HK-2 (cell line): ENCODE measurements at regions not wholly inside any gene's neighbourhood (a gene's known extent, or its start where the extent isn't known, plus 50 kb on each side); places are given as distances from the start of the nearest gene placed in this dataset.

Experiments used
- DNase-seq: peaks from one replicate; pipeline ENCODE4 v3.0.0-alpha.2; 2018; ENCODE audit not compliant: unreplicated experiment

- DNase-seq: peak; percentile 1
Measured at GRCh38 chr5:68709239-68709638, 384.6 kb upstream of the SLC30A5 start.

DNA sequence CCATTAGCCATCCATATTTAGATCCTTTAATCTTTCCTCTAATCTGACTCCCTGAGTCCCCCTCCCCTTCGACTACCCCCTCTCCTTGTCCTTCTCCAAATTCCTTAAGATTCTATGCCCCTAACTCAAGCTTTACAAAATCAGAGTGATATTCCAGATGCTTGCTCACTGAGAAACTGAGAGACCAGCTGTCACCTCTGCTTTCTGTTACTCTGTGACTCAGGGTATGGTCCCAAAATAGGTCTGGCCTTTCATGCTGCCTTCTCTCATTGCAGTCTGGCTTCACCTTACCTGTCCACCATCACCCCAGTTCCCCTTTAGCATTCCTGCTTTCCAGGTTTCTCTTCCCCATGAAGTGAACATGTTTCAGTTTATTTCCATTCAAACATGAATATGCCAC is 383.3 kb upstream of the SLC30A5 start:
- DNase-seq: no peak

GRCh38 chr5:68711293-68712200 is 382.3 kb upstream of the SLC30A5 start:
- peak; percentile 17 for DNase-seq

DNA sequence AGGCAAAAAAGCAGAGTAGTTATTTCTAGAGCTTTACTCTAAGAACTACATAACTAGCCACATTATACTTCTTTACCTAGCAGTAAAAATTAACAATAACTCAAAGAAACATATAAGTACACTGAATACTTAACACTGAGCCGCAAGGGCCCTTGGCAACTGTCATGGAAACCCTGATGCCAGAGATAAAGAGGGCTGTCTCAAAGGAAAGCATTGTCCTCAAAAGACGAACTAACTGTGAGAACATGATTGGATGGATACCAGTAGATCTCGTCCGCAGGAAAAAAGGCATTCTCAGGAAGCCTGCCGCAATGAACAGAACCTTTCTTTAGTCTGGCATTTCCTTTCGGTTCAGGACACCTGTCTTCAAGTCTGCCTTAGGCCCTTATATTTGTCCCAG is 379.0 kb upstream of the SLC30A5 start:
- DNase-seq: no peak

- DNase-seq: no peak
Measured at GRCh38 chr5:68720884-68721610, 372.8 kb upstream of the SLC30A5 start.

GRCh38 chr5:68722357-68722756 is 371.5 kb upstream of the SLC30A5 start:
- DNase-seq: no peak

GRCh38 chr5:68725905-68726683 is 367.7 kb upstream of the SLC30A5 start:
- no peak for DNase-seq

- no peak for DNase-seq
Measured at GRCh38 chr5:68727931-68728330, 365.9 kb upstream of the SLC30A5 start.

DNA sequence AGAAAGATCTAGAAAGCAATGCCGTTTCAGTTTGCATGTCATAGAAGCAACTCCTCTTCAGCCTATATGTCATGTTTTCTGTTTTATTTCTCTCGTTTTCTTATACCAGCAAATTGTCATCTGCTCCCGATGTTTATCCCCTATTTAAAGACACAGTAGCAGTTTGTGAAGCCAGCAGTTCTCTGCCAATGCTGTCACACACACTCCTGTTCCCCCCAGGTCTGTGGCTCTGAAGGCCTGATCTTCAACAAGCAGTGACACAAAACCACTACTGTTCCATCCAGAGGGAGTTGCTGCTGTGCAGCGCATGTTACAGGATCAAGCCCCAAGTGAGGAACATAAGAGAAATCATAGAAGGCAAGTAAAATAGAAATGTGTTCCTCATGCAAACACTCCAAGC is 364.1 kb upstream of the SLC30A5 start:
- no peak for DNase-seq

GRCh38 chr5:68730220-68730978 is 363.4 kb upstream of the SLC30A5 start:
- peak; percentile 5 for DNase-seq

- no peak for DNase-seq
Measured at GRCh38 chr5:68730979-68731654, 362.7 kb upstream of the SLC30A5 start.

DNA sequence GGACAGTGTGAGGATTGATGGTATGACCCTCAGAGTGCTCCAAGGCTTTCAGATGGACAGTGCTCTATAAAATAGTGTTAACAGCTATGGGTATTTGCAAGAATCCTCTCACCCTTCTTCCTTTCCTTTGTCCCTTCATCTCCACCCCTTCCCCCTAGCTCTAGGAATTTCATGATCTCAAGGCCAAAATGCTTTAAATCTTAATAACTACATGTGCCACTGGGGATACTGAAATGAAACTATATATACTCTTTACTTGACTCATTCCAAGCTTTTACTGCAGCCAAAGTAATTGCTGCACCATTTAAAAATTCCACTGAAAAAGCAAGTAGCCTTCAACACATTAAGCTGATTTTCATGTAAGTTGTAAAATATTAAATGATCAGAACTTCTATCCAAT is 361.6 kb upstream of the SLC30A5 start:
- DNase-seq: no peak

- DNase-seq: no peak
Measured at GRCh38 chr5:68734781-68735180, 359.0 kb upstream of the SLC30A5 start.

GRCh38 chr5:68738236-68738635 is 355.6 kb upstream of the SLC30A5 start:
- DNase-seq: no peak

DNA sequence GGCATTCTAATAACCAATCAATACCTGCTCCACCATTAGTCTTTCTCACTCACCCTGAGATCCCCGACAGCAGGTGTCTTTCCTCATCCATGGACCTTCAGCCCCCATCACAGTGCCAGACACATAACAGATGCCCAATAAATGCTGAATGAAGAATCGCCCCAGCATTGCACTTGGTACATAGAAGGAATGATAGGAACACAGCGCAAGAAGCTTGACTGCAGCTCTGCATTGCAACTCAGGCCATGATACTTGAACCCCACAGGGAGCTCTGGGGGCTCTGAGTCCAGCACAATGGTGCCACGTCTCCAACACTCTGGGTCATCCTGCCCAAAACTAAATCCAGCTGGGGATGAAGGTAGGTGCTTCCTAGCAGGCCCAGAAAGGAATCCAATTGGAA is 355.0 kb upstream of the SLC30A5 start:
- no peak for DNase-seq

DNA sequence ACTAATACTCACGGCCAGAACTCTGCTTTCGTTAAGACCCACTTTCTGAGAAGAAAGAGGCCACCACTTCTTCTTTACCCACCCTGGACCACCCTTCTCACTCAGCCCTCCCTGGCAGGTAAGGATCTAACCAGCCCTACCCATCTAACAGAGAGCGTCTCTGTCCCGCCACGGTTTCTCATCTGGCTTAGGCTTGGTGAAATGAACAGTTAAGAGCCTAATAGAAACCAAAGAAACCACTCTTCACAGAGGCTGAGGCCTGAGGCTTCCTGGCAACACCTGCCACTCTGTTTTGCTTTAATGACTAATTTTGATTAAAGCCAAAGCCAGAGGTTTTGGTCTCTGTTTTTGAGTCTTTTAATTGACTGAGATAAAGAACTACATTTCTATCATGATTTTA is 354.1 kb upstream of the SLC30A5 start:
- DNase-seq: no peak

- no peak for DNase-seq
Measured at GRCh38 chr5:68740226-68740910, 353.4 kb upstream of the SLC30A5 start.

DNA sequence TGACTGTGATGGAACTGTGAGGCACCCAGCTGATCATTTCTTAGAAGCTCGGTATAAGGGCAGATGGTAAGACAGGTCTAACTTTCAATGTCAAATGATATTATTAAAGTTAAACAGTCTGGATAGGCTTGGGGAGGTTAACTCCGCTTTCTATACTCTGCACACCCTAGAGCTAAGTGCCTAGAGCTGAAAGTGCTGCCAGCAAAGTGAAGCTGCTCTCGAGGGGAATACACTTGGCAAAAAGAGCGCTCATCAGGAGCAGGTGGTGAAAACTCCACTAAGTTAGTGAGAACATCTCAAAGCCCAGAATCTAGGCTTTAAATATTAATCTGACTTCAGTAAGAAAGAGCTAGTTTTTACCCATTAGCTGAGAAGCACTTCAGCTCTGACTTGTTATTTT is 349.6 kb upstream of the SLC30A5 start:
- DNase-seq: no peak

GRCh38 chr5:68745448-68745847 is 348.4 kb upstream of the SLC30A5 start:
- DNase-seq: no peak

DNA sequence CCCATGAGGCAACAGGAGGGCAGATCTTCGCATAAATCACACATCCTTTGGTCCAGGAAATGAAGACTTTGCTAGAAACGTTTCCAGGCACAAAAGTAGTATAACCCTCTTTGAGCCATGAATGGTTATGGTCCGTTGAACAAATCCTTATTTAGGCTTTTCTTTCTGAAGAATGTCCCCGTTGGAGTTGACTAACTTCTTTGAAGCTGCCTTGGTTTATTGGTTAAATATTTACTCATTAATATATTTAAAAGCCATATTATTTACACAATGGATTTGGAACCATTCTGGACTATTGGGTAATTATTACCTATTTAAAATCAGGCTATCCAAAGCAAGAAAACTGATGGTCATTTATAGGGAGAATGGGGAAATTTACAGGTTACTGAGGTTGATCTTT is 347.6 kb upstream of the SLC30A5 start:
- DNase-seq: no peak
